Stimulated activated CD4-positive, alpha-beta T cell treated with anti-CD3 and anti-CD28 coated beads, Interleukin-15, amount 100 ng/mL, for 1 hour (primary cell): ENCODE measurements at regions not wholly inside any gene's neighbourhood (a gene's known extent, or its start where the extent isn't known, plus 50 kb on each side); places are given as distances from the start of the nearest gene placed in this dataset.

ENCODE experiments used
- DNase-seq, 2 donors: peaks; one replicate each; pipeline ENCODE4 v3.0.0-alpha.2; 2020; ENCODE audit warnings: low read depth in 1 of 2, low spot score in 1 of 2

DNA sequence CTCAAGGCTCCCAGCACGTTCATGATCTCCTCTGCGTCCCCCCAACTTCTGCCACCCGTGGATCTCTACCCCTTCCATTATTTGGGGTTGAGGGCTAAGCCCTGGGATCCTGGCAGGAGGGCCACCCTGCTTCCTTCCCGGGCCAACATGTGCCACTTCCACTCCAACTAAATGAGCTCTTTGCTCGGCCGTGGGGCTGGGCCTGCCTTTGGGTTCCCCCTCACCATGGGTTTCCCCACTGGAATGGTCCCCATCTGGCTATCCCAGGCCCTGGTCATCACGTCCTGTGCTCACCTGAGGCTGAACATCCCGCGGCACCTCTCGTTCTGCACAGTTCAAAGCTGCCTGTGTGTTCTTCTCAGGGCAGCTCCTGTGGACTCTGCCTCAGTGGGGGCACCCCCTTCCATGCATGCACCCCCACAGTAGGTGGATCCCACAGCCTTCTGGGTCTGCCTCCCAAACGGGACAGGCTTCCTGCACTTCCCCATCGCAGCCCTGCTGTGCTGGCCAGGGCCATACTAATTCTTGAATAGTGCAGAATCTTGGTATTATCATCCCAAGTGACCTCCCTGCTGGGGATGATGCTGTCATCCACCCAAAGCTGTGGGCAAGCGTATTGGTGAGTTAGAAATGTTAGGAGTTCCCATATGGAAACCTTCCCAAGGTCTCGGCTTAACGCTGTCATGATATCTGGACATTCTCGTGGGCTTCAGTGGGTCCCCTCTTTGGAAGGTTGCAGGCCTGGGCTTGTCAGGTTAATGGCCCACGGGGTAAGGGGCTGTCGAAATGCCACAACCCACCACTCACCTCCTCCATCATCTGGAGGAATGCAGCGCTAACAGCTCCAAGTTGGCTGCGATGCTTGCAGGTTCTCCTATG, 150.5 kb upstream of the TWIST2 start:
- no peak for DNase-seq

- no peak for DNase-seq
These were observed 149.9 kb upstream of the TWIST2 start for GRCh38 chr2:238698072-238698352.

- no peak for DNase-seq
These were observed 149.2 kb upstream of the TWIST2 start for GRCh38 chr2:238698451-238699306.

GRCh38 chr2:238699307-238700116, 148.4 kb upstream of the TWIST2 start:
- DNase-seq = no peak

DNA sequence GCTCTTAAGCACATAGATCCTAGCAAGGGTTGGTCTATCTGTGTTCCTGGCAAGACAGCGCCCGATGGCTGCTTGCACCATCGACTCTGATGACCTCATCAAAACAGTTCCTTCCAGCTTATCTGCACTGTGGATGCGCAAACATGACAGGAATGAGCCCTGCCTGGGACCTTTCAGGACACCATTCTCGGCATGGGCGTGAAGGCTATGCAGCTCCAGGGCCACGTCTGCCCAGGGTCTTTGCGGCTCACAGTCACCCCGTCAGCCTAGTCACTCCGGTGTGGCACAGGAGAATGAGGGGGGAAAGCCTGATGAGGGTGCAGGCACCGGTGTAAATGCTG, 147.8 kb upstream of the TWIST2 start:
- no peak for DNase-seq

GRCh38 chr2:238700506-238701340, 147.2 kb upstream of the TWIST2 start:
- DNase-seq = no peak

GRCh38 chr2:238701341-238702206, 146.3 kb upstream of the TWIST2 start:
- no peak for DNase-seq

GRCh38 chr2:238702276-238703052, 145.4 kb upstream of the TWIST2 start:
- DNase-seq = no peak

- no peak for DNase-seq
These were observed 144.9 kb upstream of the TWIST2 start for GRCh38 chr2:238703053-238703415.

- DNase-seq = no peak
These were observed 144.4 kb upstream of the TWIST2 start for GRCh38 chr2:238703436-238703835.

DNA sequence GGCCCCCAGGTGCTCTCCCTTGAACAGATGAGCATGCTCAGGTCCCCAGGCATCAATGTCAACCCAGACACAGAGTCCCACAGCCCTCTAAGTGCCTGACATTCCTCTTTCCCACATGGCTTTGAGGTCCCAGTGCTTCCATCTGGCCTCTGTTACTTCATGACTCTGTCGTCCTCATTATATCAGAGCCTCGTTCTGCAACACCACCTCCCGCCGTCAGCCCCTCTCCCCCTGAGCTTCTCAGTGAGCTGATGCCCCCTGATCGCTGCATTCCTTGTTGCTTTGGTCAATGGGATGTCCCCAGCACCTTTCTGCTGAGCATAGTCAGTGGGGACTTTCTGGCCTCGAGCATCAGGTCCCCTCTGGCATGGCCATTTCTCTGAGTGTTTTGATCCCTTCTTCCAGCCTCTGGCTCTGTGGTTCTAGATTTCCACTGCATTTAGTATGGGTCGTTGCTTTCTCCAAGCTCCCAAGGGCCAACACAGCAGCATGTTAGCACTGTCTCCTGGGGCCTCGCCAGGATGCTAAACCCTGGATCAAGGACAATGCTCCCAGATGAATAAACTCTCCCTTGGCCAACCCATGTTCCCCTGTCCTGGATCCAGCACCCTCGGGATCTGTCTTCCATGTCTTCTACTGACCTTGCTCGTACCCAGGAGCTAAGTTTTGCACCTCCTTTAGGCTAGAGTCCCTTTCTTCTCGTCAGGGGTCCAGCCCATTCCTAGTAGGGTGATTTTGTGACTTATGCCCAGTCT, 143.2 kb upstream of the TWIST2 start:
- DNase-seq = no peak

DNA sequence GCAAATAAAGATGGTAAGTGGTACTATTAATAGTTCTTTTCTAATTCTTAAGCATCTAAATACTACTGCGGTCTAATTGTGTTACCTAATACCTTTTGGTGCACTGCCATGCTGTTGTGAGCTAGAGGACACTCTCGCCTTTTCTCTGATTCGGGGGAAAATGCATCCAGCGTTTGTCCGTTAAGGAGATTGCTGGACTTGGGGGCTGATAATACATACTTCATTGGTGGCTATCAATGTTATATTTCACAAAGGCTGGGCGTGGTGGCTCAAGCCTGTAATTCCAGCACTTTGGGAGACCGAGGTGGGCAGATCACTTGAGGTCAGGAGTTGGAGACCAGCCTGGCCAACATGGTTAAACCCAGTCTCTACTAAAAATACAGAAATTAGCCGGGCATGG, 141.7 kb upstream of the TWIST2 start:
- no peak for DNase-seq

- no peak for DNase-seq
These were observed 141.2 kb upstream of the TWIST2 start for GRCh38 chr2:238706673-238707072.

- DNase-seq = no peak
These were observed 138.4 kb upstream of the TWIST2 start for GRCh38 chr2:238709325-238710025.

GRCh38 chr2:238710032-238710735, 137.7 kb upstream of the TWIST2 start:
- DNase-seq = no peak

GRCh38 chr2:238710787-238711186, 137.1 kb upstream of the TWIST2 start:
- DNase-seq = no peak

DNA sequence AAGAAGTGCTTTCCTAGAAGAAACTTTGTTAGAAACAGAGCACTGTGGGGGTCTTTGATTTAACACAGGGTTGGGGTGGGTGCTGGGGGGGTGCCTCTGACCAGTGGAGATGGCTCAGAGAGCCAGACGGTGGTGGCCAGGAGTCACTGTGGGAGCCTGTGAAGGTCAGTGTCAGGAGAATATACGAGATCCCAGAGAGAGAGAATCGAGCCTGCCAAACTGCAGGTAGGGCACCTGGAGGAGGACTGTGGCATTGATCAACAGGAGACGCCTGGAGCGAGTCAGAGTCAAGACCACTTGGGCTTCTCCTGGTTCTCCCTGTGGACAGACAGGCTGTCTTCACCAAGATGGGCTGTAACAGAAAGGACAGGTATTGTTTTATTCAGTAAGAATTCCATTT, 136.5 kb upstream of the TWIST2 start:
- DNase-seq = no peak
